ENCODE measurements at regions not wholly inside any gene's neighbourhood (a gene's known extent, or its start where the extent isn't known, plus 50 kb on each side); places are given as distances from the start of the nearest gene placed in this dataset.
A peak's percentile ranks its signal among the peaks of the same experiment; 100 is the strongest.

DNA sequence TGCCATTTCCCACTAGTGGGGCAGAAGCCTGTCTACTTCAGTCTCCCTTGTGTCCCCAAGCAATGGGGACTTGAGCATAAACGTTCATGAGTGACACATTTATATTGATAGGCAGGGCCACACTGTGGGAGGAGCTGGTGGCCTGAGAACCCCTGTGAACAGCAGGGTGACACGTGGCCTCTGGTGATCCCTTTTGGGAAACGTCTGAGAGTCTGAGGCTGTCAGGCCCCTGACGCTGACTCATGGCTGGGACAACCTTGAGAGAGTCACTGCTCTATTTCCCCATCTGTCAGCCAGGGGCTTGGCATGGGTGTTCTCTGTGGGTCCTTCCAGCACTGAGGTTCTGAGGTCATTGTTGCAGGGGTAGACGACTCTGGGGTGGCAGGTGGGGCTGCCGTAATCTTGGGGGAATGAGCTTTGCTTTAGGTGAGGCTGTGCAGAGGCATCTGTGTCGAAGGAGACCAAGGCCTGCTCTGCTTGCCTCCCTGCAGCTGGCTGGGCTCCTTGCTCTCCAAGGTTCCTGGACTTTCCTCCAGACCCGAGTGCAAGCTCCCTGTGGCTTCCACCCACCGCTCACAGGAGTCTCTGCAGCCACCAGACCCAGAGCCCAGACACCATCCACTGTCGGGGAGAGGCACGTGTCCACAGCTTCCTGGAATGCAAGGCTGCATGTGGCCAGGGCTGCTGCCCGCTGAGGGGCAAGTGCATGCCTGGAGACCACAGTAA lies 54.7 kb downstream of the SMIM38 start:
- H3K4me3 ChIP-seq (ENCODE audit: low read depth, low read length) = no peak overlapping the region
- TF ChIP-seq, protein P1, sequence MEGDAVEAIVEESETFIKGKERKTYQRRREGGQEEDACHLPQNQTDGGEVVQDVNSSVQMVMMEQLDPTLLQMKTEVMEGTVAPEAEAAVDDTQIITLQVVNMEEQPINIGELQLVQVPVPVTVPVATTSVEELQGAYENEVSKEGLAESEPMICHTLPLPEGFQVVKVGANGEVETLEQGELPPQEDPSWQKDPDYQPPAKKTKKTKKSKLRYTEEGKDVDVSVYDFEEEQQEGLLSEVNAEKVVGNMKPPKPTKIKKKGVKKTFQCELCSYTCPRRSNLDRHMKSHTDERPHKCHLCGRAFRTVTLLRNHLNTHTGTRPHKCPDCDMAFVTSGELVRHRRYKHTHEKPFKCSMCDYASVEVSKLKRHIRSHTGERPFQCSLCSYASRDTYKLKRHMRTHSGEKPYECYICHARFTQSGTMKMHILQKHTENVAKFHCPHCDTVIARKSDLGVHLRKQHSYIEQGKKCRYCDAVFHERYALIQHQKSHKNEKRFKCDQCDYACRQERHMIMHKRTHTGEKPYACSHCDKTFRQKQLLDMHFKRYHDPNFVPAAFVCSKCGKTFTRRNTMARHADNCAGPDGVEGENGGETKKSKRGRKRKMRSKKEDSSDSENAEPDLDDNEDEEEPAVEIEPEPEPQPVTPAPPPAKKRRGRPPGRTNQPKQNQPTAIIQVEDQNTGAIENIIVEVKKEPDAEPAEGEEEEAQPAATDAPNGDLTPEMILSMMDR (IDR thresholded peaks at IDR 0.05; ENCODE audit: low read depth, low read length) = no peak

DNA sequence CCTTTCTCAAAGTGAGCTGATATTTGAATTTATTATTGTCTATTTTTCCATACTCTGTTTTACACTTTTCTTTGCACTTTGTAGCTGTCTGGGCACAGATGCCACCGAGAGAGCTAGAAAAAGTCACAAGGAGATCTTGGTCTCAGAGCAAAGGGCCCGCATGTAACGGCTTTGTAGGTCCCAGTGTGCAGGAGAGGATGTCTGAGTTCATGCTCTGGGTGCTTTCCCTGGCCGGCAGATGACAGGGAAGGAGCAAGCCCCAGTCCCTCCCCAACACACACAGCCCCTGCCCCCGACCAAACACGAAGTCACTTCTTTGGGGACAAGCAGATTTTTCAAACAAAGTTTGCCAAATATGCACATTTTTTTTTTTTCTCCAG lies 55.8 kb downstream of the SMIM38 start:
- H3K4me3 ChIP-seq (ENCODE audit: low read depth, low read length) = no peak overlapping the region
- TF ChIP-seq, protein P1 (IDR thresholded peaks at IDR 0.05; ENCODE audit: low read depth, low read length) = no peak

DNA sequence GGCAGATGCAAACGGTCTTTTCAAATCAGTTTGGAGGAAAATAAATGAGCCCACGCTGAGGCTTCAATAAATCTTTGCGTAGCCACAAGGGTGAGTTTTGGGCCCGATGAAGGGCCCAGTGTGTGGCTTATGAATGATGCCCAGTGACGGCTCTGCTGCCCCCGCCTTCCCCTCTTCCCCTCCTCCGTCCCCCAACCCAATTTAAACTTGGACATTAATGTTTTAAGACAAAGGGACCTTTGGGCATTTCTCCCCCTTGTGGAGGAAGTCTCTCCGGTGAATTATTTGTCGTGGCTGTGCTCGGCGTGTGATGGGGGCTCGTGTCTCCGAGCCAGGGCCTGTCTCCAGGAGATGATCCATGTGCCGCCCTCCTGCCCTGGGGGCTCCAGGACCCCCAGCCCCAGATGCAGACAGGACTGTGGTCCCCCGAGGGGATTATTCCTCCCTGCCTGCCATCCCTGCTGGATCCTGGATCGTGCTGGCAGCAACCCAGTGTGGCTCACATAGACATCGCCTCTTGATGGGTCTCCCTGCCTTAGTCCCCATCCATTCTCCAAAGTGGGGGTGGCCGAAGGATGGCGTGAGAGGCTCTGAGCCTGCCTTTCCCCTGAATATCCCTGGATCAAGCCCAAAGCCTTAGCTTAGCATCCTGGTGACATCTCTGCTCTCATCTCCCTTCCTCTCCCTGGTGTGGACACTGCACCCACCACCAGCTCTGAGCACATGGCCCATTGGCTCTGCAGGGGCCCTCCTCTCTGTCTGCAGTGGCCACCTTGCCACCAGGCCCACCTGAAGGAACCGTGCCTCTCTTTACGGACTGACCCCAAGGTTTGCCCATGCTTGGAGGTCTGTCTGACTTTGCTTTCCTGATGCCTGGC lies 56.4 kb downstream of the SMIM38 start:
- H3K4me3 ChIP-seq (ENCODE audit: low read depth, low read length) = no peak overlapping the region
- TF ChIP-seq, protein P1 (IDR thresholded peaks at IDR 0.05; ENCODE audit: low read depth, low read length) = peak; percentile 23; the same call in 1 of the 2 replicates

DNA sequence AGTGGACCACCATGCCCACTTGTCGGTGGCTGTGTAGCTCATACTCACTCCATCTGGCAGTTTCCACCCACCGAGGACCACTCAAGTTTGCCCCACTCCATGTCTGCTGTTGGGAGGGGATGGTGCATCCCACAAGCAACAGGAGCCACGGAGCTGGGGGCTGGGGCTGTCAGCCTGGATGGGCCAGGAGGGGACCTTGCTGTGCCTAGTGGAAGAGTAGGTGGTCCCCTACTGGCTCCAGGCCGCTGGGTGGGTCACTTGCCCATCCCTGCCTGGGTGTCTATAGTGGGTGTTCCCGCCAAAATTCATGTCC lies 57.0 kb downstream of the SMIM38 start:
- TF ChIP-seq, protein P1 (IDR thresholded peaks at IDR 0.05; ENCODE audit: low read depth, low read length) = no peak
- no peak overlapping the region for H3K4me3 ChIP-seq (ENCODE audit: low read depth, low read length)

DNA sequence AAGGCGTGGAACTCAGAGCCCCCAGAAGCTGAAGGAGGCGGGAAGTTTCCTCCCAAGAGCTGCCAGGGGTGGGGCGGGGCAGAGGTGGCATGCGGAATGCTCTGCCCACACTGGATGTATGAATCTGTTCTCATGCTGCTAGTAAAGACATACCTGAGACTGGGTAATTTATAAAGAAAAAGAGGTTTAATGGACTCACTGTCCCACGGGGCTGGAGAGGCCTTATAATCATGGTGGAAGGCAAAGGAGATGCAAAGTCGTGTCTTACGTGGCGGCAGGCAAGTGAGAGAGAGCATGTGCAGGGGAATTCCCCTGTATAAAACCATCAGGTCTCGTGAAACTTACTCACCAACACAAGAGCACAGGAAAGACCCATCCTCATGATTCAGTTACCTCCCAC lies 57.6 kb downstream of the SMIM38 start:
- no peak overlapping the region for H3K4me3 ChIP-seq (ENCODE audit: low read depth, low read length)
- TF ChIP-seq, protein P1 (IDR thresholded peaks at IDR 0.05; ENCODE audit: low read depth, low read length) = no peak

DNA sequence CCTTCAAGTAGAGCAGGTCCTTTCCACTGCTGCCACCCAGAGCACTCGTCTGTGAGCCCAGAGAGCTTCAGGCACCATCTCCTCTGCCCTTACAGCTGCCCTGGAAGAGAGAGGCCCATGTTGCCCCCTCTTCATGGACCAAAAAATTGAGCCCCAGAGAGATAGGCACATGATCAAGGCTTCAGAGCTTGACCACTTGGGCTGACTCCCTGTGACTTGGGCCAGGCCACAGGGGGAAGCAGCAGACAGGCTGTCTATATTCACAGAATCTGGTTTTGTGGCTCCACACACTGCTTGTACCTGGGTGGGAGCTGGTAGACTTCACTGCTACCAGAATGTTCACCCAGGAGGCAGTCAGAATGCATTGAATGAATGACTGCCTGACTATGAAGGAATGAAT lies 58.2 kb downstream of the SMIM38 start:
- H3K4me3 ChIP-seq (ENCODE audit: low read depth, low read length) = no peak overlapping the region
- TF ChIP-seq, protein P1 (IDR thresholded peaks at IDR 0.05; ENCODE audit: low read depth, low read length) = no peak

DNA sequence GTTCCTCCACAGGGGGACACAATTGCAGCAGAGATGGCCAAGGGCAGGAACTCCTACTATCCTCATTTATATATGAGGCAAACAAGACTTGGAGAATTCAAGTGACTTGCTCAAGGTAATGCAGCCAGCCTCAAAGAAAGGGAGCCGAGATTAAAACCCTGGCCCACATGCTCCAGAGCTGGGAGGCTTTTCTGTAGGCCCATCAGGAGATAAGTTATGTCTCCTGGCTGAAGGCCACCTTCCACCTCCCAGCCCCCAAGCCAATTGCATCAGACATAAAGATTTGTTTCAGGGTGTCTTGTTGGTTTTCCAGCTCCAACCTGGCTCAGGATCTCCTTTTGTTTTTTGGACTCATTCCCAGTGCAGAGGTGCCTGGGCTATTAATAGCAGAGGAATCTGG lies 59.5 kb downstream of the SMIM38 start:
- H3K4me3 ChIP-seq (ENCODE audit: low read depth, low read length) = no peak overlapping the region
- TF ChIP-seq, protein P1 (IDR thresholded peaks at IDR 0.05; ENCODE audit: low read depth, low read length) = no peak
